ENCODE measurements at regions not wholly inside any gene's neighbourhood (a gene's known extent, or its start where the extent isn't known, plus 50 kb on each side); places are given as distances from the start of the nearest gene placed in this dataset.

DNA sequence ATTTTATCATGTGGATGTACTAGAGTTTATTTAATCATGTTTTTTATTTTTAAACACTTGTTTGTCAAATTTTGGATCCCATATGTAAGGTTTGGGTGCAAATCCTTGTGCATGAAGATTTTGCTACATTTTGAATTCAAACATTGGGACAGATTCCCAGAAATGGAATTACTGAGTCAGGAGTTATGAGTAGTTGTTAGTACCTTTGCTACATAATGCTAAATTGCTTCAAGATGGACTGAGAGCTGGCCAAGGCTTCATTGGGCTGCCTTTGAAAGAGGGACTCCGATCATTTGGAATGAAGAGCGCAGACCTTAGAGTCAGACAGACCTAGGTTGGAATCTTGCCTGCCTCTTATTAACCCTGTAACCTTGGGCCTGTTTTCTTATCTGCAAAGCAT, 154.9 kb upstream of the PWP1 start:
- no peak for DNase-seq

- DNase-seq: no peak
Observed at GRCh38 chr12:107533218-107533617, 152.4 kb upstream of the PWP1 start.

- no peak for DNase-seq
Observed at GRCh38 chr12:107536613-107537012, 149.0 kb upstream of the PWP1 start.

- no peak for DNase-seq
Observed at GRCh38 chr12:107537464-107538119, 148.0 kb upstream of the PWP1 start.

DNA sequence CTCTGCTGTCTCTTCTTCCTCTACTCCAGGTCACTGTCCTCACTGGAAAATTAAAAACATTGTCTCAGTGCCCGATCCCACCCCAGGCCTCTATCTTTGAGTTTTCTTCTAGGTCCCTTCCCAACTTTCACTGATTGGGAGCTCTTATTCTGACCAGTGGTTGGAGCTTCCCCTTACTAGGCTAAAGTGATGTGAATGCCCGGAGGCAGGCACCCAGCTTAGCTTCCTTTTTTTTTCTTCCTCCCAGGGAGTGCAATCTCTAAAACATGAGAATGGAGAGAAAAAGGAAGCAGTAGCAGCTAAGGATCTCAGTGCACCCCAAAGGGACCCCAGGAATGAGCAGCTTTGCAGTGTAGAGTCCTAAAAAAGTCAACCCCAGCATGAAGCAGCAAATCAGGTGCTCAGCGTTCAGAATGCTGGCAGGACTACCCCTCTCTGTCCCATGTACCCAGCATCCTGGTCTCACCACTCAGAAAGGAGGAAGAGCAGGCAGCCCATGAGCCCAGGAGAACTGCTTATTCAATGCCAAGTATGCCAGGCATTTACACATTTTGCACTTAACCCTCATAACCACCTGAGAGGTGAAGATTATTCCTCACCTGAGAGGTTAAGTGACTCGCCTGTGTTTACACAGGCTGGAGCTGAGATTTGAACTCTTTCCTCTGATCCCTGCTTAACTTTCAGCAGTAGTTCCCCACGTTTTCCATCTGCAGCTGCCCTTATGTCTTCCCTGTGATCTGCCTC, 146.2 kb upstream of the PWP1 start:
- no peak for DNase-seq

DNA sequence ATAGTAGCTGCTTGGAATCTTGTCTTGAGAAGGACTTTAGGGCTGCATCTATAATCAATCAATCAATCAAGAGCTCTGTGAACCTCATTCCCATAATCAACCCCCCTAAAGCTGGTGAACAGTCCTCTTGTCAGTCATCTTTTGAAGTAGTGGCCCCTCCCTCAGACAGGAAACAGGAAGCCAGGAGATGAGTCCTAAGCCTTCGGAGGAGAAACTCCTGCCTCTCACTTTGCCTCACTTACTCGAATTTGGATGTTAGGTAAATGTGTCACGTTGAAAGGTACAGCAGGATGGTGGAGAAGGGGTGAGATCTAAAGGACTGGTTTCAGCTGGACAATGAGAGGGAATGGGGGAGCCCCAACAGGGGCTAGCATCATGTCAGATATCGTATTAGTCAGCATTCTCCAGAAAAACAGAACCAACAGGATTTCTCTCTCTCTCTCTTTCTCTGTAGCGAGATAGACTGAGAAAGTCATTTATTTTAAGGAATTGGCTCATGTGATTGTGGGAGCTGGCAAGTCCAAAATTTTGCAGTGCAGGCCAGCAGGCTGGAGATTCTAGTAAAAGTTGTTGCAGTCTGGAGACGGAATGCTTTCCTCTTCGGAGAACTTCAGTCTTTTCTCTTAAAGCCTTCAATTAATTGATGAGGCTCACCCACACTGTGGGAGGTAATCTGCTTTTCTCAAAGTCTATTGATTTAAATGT, 144.4 kb upstream of the PWP1 start:
- no peak for DNase-seq

DNA sequence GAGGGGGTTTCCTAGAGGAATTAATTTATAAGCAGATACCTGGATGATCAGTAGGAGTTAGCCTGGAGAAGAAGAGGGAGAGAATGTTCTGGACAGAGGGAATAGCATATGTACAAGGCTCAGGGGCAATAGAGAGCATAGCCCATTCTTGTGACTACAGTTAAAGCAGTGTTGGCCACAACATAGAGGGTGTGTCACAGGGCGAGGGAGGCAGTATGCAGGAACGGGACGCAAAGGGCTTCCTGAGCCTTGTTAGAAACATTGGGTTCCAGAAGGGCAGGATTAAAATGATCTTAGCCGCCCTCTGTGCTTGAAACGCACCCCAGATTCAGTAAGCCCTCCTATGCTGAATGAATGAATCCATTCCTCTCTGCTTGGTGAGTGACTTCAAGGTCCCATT, 142.2 kb upstream of the PWP1 start:
- no peak for DNase-seq

- no peak for DNase-seq
Observed at GRCh38 chr12:107543841-107544240, 141.8 kb upstream of the PWP1 start.

DNA sequence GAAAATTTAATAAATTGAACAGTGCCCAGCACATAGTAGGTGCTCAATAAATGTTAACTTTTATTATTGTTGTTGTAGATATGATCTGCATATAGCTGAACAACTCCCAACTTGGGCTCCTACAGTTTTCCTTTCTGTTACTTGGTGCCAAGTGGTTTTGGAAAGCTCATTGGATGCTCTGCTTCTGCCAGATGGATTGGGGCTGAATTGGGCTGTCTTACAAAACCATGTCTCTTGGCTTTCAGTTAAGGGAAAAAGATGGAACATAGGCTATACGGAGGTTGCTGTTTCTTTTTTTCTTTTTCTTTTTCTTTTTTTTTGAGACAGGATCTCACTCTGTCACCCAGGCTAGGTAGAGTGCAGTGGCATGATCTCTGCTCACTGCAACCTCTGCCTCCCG, 140.7 kb upstream of the PWP1 start:
- DNase-seq: no peak

DNA sequence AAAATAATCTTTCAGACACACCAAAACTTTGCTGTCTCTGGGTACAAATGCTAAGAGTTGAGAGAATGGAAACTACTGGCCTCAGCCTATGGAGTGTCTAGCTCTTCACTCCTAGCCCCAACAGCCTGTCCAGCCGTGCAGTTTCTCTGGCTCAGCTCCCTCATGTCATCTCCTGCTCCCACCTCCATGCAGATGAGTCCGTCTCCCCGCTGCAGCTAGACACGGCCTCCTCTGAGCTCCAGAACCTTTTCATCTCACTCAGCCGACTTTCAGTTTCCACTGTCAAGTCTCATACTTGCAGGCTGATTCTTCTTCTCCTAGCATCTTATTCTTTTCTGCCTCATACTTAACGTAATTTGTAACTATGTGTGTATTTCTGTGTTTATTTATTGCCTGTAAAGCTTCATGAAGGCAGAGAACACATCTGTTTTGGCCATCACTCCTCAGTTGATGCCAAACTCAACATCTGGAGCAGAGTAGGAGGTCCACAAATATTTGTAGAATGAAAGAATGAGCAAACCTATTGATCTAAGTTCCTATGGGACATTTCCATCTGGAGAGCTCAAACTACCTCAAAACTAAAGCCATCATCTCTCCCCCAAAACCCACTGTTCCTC, 139.8 kb upstream of the PWP1 start:
- DNase-seq: no peak

DNA sequence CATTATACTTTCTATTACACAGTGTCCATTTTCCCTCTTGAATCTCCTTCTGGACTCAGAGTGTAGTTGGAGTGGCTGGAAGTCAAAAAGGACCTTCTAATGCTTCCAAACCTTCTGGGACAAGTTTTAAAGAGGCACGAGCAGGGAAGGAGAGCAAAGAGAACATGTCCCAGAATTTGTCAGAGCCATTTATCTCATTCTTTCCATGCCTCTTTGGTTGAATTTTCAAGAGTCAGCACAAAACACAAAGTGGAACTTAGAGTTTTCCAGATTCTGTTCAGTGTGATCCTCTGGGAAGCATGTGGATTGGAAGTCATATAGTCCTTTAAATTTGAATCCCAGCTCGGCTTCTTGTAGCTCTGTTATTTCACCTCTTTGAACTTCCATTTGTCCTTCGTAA, 138.2 kb upstream of the PWP1 start:
- no peak for DNase-seq

DNA sequence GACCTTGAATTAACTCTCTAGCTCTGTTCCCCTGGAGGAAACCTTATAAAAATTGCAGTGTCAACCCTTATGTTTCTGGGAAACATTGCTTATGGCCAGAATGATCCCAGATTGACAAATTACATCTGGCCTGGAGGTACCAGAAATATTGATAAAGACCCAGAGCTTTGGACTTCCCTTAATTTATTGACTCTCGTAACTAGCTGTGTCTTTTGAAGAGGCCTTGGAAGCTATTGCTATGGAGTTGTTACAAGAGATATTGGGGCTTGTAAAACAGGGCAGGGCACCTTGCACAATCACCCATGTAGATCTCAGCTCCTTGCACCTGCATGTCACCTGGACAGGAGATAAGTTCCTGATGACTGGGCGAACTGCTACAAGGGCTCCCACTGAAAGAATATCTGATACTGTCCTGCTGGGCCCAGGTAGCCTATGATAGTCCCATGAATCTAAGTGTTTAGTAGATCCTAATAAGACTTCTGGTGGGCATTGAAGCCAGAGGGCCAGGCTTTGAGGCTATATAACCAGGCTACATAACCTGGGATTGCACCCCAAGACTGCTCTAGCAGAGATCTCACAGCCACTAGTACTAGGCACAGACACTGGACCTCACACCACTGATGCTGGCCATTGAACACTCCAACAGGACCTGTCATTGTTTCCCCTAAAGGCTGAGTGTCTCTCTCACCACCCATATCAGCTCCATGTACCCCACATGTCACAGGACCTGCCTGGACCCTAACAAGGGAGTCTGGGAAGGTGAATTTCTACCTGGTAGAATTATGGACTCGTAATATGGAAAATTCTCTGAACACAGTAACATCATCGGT, 135.7 kb upstream of the PWP1 start:
- DNase-seq: no peak

GRCh38 chr12:107551434-107551833, 134.2 kb upstream of the PWP1 start:
- DNase-seq: no peak

GRCh38 chr12:107552263-107552662, 133.3 kb upstream of the PWP1 start:
- DNase-seq: no peak

DNA sequence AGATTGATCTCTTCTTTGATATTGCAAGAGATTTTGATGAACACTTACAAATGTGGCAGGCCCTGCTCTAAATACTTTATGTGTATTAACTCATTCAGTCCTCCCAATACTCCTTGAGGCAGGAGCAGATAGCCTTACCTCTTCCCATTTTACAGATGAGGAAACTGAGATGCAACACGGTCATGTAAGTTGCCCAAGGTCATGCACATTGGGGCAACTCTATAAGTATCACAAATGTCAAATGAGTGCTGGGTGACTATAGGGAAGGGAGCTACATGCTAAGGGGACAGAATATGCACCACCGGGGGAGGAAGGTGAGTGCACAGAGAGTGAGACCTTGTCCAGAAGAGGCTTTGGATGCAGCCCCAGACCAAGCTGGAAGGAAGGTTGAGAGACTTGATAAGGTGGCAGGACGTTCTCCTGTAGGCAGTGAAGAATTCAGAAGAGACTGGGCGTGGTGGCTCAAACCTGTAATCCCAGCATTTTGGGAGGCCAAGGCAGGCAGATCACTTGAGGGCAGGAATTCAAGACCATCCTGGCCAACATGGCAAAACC, 132.3 kb upstream of the PWP1 start:
- DNase-seq: no peak

- DNase-seq: no peak
Observed at GRCh38 chr12:107554941-107555340, 130.7 kb upstream of the PWP1 start.

GRCh38 chr12:107557026-107557425, 128.6 kb upstream of the PWP1 start:
- DNase-seq: no peak

GRCh38 chr12:107557589-107558100, 128.0 kb upstream of the PWP1 start:
- DNase-seq: no peak

DNA sequence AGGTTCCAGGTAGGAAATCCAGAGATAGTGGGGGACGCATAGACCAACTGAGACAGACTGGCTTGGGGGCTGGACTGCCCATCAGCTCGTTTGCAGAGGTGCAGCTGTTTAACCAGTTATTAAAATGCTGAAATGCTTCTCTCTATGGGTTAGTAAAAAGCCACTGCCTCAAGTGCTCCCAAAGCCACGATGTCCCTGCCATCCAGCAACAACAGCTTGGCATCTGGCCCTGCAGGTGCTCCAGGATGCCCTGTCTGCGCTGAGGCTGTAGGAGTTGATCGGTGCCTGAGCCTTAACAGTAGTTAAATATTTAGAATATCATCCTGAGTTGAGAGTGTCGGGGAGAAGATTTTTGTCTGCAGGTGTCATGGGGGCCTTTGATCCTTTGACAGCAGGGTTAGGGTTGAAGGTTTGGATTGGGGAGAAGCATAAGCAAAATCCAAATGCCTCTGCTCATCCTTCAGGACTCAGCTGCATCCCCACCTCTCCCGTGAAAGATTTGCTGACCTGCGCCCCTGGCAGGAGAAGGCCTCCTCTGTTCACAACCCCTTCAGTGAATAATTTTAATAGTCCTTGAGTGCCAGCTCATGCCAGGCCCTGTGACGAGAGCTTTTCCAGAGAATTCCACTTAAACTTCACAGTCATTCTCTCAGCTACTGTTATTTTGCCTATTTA, 127.3 kb upstream of the PWP1 start:
- no peak for DNase-seq

DNA sequence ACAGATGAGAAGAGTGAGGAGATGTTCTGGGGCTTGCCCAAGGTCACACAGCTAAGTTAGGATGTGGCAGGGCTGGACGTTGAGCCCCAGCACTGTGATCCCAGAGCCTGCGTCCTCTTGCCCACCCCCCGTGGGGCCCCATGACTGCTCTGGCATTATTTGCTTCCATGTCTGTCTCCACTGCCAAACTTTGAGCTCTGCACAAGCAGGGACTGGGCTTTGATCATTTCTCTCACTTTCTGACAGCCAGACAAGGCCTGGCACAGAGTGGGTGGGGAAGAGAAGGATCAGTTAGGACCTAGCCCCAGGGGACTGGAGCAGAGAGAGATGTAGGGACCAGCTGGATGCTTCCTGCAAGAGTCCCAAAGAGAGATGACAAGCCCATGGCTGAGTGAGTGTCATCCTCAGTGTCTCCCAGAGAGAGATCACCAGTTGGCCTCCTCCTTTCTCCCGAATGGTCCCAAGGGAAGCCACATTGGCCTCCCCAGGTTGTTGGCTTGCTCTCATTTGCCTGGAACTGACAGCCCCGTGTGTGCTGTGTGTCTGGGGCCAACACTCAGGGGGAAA, 126.7 kb upstream of the PWP1 start:
- no peak for DNase-seq

Measured in GOT3 (cell line).